H1 (cell line): ENCODE measurements at regions not wholly inside any gene's neighbourhood (a gene's known extent, or its start where the extent isn't known, plus 50 kb on each side); places are given as distances from the start of the nearest gene placed in this dataset.

Experiments
- BRCA1 ChIP-seq: IDR thresholded peaks from 2 replicates; pipeline ENCODE4 v1.6.1; 2012; ENCODE audit warnings: low read depth, low read length, improper control_type of control experiment
- CBX5 ChIP-seq: fragments of 300-800, 300-1000 bp; sonication (generic); IDR thresholded peaks from 2 replicates; pipeline ENCODE4 v1.7.1; 2016; ENCODE audit warnings: antibody characterized with exemption, low read length, low read depth
- CREB1 ChIP-seq: IDR thresholded peaks from 2 replicates; pipeline ENCODE4 v1.6.1; 2012; ENCODE audit warnings: inconsistent platforms
- CTCF ChIP-seq, 3 experiments: IDR thresholded peaks; 1 replicate in 2 of 3; 2 replicates in 1 of 3; pipeline versions ENCODE4 v1.5.1 to v1.6.1; 2011; ENCODE audit warnings: low read length in 3 of 3, mild to moderate bottlenecking in 3 of 3, inconsistent platforms in 2 of 3, low read depth in 1 of 3, moderate library complexity in 1 of 3; ENCODE audit not compliant: insufficient read depth in 1 of 3; ENCODE audit errors: control extremely low read depth in 1 of 3
- EGR1 ChIP-seq: IDR thresholded peaks from 2 replicates; pipeline ENCODE4 v1.6.1; 2011; ENCODE audit warnings: low read depth, low read length, borderline replicate concordance
- POLR2A ChIP-seq, 2 experiments: IDR thresholded peaks; 1 replicate in 1 of 2; 2 replicates in 1 of 2; pipeline ENCODE4 v1.6.1; 2011; ENCODE audit warnings: low read depth in 2 of 2, low read length in 2 of 2, mild to moderate bottlenecking in 2 of 2; ENCODE audit errors: control extremely low read depth in 1 of 2
- RFX5 ChIP-seq: IDR thresholded peaks from 2 replicates; pipeline ENCODE4 v1.6.1; 2011; ENCODE audit warnings: low read depth, low read length, improper control_type of control experiment, borderline replicate concordance
- SIN3A ChIP-seq, 2 experiments: IDR thresholded peaks in 1 of 2; conservative IDR thresholded peaks in 1 of 2; 2 replicates each; pipeline ENCODE4 v1.6.1; 2011 to 2012; ENCODE audit warnings: low read length in 2 of 2, improper control_type of control experiment in 1 of 2, low read depth in 1 of 2, mild to moderate bottlenecking in 1 of 2
- SIX5 ChIP-seq: IDR thresholded peaks from 2 replicates; pipeline ENCODE4 v1.6.1; 2011; ENCODE audit warnings: mild to moderate bottlenecking, low read depth, low read length
- SRF ChIP-seq: IDR thresholded peaks from 2 replicates; pipeline ENCODE4 v1.6.1; 2011; ENCODE audit warnings: mild to moderate bottlenecking, low read depth, low read length, moderate library complexity
- SUZ12 ChIP-seq: fragments of 200-600 bp; sonication (generic); IDR thresholded peaks from 2 replicates; pipeline ENCODE4 v1.6.1; 2012; ENCODE audit warnings: mild to moderate bottlenecking, inconsistent platforms, low read length, moderate library complexity, mixed read lengths

- TF ChIP-seq EGR1 (no peak), SIN3A (conservative IDR thresholded peaks at IDR 0.05 in 1 of 2, IDR thresholded peaks at IDR 0.05 in 1 of 2; ENCODE audit: low read depth in 1 of 2, low read length in 2 of 2) (no peak), CREB1 (no peak), SIX5 (no peak), CTCF (IDR thresholded peaks at IDR 0.05; ENCODE audit: control extremely low read depth in 1 of 3, insufficient read depth in 1 of 3, low read depth in 1 of 3, low read length in 3 of 3) (no peak), POLR2A (IDR thresholded peaks at IDR 0.05; ENCODE audit: control extremely low read depth in 1 of 2, low read depth in 2 of 2, low read length in 2 of 2) (no peak), SUZ12 (no peak), BRCA1 (no peak), RFX5 (no peak), SRF (no peak), CBX5 (no peak)
Observed at GRCh38 chr18:2430191-2430590, 141.1 kb downstream of the METTL4 start.
